ENCODE measurements at regions not wholly inside any gene's neighbourhood (a gene's known extent, or its start where the extent isn't known, plus 50 kb on each side); places are given as distances from the start of the nearest gene placed in this dataset.

DNA sequence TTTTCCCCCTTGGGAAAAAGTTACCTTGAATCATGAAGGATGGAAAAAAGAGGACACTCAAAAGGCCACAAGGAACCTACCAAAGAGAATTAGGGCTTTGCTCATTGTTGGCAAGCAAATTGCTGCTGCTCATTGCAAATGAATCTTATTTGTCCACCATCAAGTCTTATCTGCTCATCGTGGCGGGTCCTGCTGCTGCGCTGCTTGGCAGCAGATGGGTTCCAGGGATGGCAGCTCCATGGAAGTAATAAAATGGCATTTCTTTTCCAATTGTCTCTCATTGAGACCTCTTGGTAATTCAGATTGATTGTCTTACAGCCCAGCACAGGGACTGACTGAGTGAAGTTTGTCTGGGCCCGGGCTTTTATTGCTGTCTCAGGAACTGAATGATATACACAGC, 118.7 kb downstream of the MRM1 start:
- TF ChIP-seq, protein P1, sequence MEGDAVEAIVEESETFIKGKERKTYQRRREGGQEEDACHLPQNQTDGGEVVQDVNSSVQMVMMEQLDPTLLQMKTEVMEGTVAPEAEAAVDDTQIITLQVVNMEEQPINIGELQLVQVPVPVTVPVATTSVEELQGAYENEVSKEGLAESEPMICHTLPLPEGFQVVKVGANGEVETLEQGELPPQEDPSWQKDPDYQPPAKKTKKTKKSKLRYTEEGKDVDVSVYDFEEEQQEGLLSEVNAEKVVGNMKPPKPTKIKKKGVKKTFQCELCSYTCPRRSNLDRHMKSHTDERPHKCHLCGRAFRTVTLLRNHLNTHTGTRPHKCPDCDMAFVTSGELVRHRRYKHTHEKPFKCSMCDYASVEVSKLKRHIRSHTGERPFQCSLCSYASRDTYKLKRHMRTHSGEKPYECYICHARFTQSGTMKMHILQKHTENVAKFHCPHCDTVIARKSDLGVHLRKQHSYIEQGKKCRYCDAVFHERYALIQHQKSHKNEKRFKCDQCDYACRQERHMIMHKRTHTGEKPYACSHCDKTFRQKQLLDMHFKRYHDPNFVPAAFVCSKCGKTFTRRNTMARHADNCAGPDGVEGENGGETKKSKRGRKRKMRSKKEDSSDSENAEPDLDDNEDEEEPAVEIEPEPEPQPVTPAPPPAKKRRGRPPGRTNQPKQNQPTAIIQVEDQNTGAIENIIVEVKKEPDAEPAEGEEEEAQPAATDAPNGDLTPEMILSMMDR (conservative IDR thresholded peaks at IDR 0.05; ENCODE audit: low read depth, low read length) = no peak
- TF ChIP-seq EZH2 (IDR thresholded peaks at IDR 0.05; ENCODE audit: low read length, unreplicated experiment) = no peak
